IMR-90 (cell line): ENCODE measurements at regions not wholly inside any gene's neighbourhood (a gene's known extent, or its start where the extent isn't known, plus 50 kb on each side); places are given as distances from the start of the nearest gene placed in this dataset.

Source experiments
- ATAC-seq: fragments of 200-7000 bp; cut with Tn5 transposase; 2 replicates; pipeline ENCODE4 v1.9.1; 2020; ENCODE audit warnings: low read depth, mild to moderate bottlenecking, moderate library complexity
- BruUV-seq: library from RNA; stranded (reverse); fragments of 400-500 nt; replicated peaks from 2 replicates; lab custom pipeline; 2021; lab: Mats Ljungman, UMichigan
- CTCF ChIA-PET: fragments of 300-600 bp; formaldehyde crosslinking; extraction: SDS; loops from one replicate; lab custom pipeline; 2021; ENCODE audit warnings: antibody characterized with exemption; lab: Yijun Ruan, JAX
- POLR2A ChIA-PET: fragments of 300-600 bp; sonication (Branson Sonifier 250); formaldehyde crosslinking; loops from one replicate; lab custom pipeline; 2022; ENCODE audit warnings: antibody characterized with exemption; ENCODE audit not compliant: unreplicated experiment; lab: Charles Lee
- DNase-seq: peaks from one replicate; pipeline ENCODE4 v3.0.0; 2013
- H2AFZ ChIP-seq: replicated peaks from 2 replicates; pipeline ENCODE3; 2013; ENCODE audit warnings: low read length, mild to moderate bottlenecking; ENCODE audit not compliant: poor library complexity
- H2AK5ac ChIP-seq: 2 replicates; pipeline ENCODE4 v1.6.1; 2013; ENCODE audit warnings: low read depth, low read length, inconsistent platforms
- H2AK9ac ChIP-seq: replicated peaks from 2 replicates; pipeline ENCODE3; 2013; ENCODE audit warnings: mild to moderate bottlenecking, low read depth, low read length, moderate library complexity; ENCODE audit not compliant: poor library complexity
- H2BK120ac ChIP-seq: 2 replicates; pipeline ENCODE4 v1.6.1; 2013; ENCODE audit warnings: low read depth, low read length, inconsistent platforms
- H2BK15ac ChIP-seq: 3 replicates; pipeline ENCODE4 v1.6.1; 2013; ENCODE audit warnings: low read depth, low read length, inconsistent platforms
- H2BK20ac ChIP-seq: 2 replicates; pipeline ENCODE4 v1.6.1; 2013; ENCODE audit warnings: low read depth, mild to moderate bottlenecking, inconsistent platforms, low read length, moderate library complexity
- H2BK5ac ChIP-seq: 2 replicates; pipeline ENCODE4 v1.6.1; 2013; ENCODE audit warnings: mild to moderate bottlenecking, low read depth, low read length, inconsistent platforms; ENCODE audit not compliant: poor library complexity, severe bottlenecking
- H3K14ac ChIP-seq: replicated peaks from 2 replicates; pipeline ENCODE4 v1.6.1; 2013; ENCODE audit warnings: low read depth, low read length, inconsistent platforms
- H3K18ac ChIP-seq: 2 replicates; pipeline ENCODE4 v1.6.1; 2013; ENCODE audit warnings: low read depth, low read length, control low read depth
- H3K23ac ChIP-seq: 2 replicates; pipeline ENCODE4 v1.6.1; 2013; ENCODE audit warnings: low read depth, low read length, inconsistent platforms
- H3K27ac ChIP-seq: 2 replicates; pipeline ENCODE4 v1.5.1; 2013; ENCODE audit warnings: mild to moderate bottlenecking, control low read depth, low read length; ENCODE audit not compliant: insufficient read depth
- H3K27me3 ChIP-seq: 2 replicates; pipeline ENCODE4 v1.6.1; 2013; ENCODE audit warnings: low read length; ENCODE audit not compliant: control insufficient read depth, insufficient read depth
- H3K36me3 ChIP-seq: 2 replicates; pipeline ENCODE4 v1.6.1; 2013; ENCODE audit warnings: low read length, mixed read lengths; ENCODE audit not compliant: control insufficient read depth, insufficient read depth
- H3K4ac ChIP-seq: 2 replicates; pipeline ENCODE4 v1.6.1; 2013; ENCODE audit warnings: low read depth, low read length, inconsistent platforms
- H3K4me1 ChIP-seq: 2 replicates; pipeline ENCODE4 v1.6.1; 2013; ENCODE audit warnings: low read length, mixed read lengths; ENCODE audit not compliant: control insufficient read depth, insufficient read depth
- H3K4me2 ChIP-seq: 2 replicates; pipeline ENCODE4 v1.6.1; 2013; ENCODE audit warnings: low read depth, mild to moderate bottlenecking, control low read depth, low read length, moderate library complexity
- H3K4me3 ChIP-seq: 2 replicates; pipeline ENCODE4 v1.5.1; 2013; ENCODE audit warnings: low read depth, mild to moderate bottlenecking, control low read depth, low read length, moderate library complexity; ENCODE audit not compliant: insufficient read depth
- H3K56ac ChIP-seq: 2 replicates; pipeline ENCODE4 v1.6.1; 2013; ENCODE audit warnings: low read length, inconsistent platforms; ENCODE audit not compliant: insufficient read depth; ENCODE audit errors: extremely low read depth
- H3K79me1 ChIP-seq, 2 experiments: 2 replicates each; pipeline ENCODE4 v1.6.1; 2013; ENCODE audit warnings: low read length in 2 of 2, inconsistent platforms in 1 of 2, low read depth in 1 of 2
- H3K9ac ChIP-seq: 2 replicates; pipeline ENCODE4 v1.6.1; 2013; ENCODE audit warnings: low read depth, low read length, control low read depth
- H3K9me1 ChIP-seq: 2 replicates; pipeline ENCODE4 v1.6.1; 2013; ENCODE audit warnings: low read length, inconsistent platforms; ENCODE audit not compliant: insufficient read depth
- H3K9me3 ChIP-seq: 2 replicates; pipeline ENCODE4 v1.6.1; 2013; ENCODE audit warnings: low read length; ENCODE audit not compliant: control insufficient read depth, insufficient read depth
- H4K20me1 ChIP-seq: 2 replicates; pipeline ENCODE4 v1.6.1; 2013; ENCODE audit warnings: low read length, inconsistent platforms; ENCODE audit not compliant: insufficient read depth
- H4K5ac ChIP-seq: 2 replicates; pipeline ENCODE4 v1.6.1; 2013; ENCODE audit warnings: mild to moderate bottlenecking, low read depth, low read length, control low read depth
- H4K8ac ChIP-seq, 2 experiments: 2 replicates each; pipeline ENCODE4 v1.6.1; 2013; ENCODE audit warnings: low read depth in 2 of 2, low read length in 2 of 2, control low read depth in 1 of 2, inconsistent platforms in 1 of 2
- H4K91ac ChIP-seq: 2 replicates; pipeline ENCODE4 v1.6.1; 2013; ENCODE audit warnings: low read depth, low read length, inconsistent platforms; ENCODE audit not compliant: insufficient read depth
- BHLHE40 ChIP-seq: fragments of 150-350 bp; IDR thresholded peaks from 2 replicates; pipeline ENCODE4 v1.6.1; 2016; ENCODE audit warnings: mild to moderate bottlenecking, low read depth, low read length
- CEBPB ChIP-seq: IDR thresholded peaks from 2 replicates; pipeline ENCODE4 v1.6.1; 2012; ENCODE audit warnings: low read depth, low read length, improper control_type of control experiment
- CHD1 ChIP-seq: IDR thresholded peaks from 2 replicates; pipeline ENCODE4 v1.6.1; 2012; ENCODE audit warnings: low read depth, low read length, improper control_type of control experiment
- FOS ChIP-seq: fragments of 150-350 bp; IDR thresholded peaks from 2 replicates; pipeline ENCODE4 v1.6.1; 2016; ENCODE audit warnings: low read depth, low read length
- MAFK ChIP-seq: IDR thresholded peaks from 2 replicates; pipeline ENCODE4 v1.6.1; 2012; ENCODE audit warnings: low read depth, low read length, improper control_type of control experiment
- MAZ ChIP-seq: IDR thresholded peaks from 2 replicates; pipeline ENCODE4 v1.6.1; 2012; ENCODE audit warnings: low read depth, mild to moderate bottlenecking, low read length, improper control_type of control experiment, moderate library complexity, borderline replicate concordance
- MXI1 ChIP-seq: IDR thresholded peaks from 2 replicates; pipeline ENCODE4 v1.6.1; 2012; ENCODE audit warnings: low read depth, mild to moderate bottlenecking, low read length, moderate library complexity, borderline replicate concordance
- NFE2L2 ChIP-seq: fragments of 150-350 bp; IDR thresholded peaks from 2 replicates; pipeline ENCODE4 v1.6.1; 2016; ENCODE audit warnings: low read depth, mild to moderate bottlenecking, low read length
- POLR2A ChIP-seq: IDR thresholded peaks from 2 replicates; pipeline ENCODE4 v1.6.1; 2012; ENCODE audit warnings: mild to moderate bottlenecking, low read depth, low read length
- RAD21 ChIP-seq: IDR thresholded peaks from 2 replicates; pipeline ENCODE4 v1.6.1; 2012; ENCODE audit warnings: low read length, improper control_type of control experiment
- RCOR1 ChIP-seq: IDR thresholded peaks from 2 replicates; pipeline ENCODE4 v1.6.1; 2012; ENCODE audit warnings: mild to moderate bottlenecking, low read length, improper control_type of control experiment; ENCODE audit not compliant: insufficient replicate concordance
- RFX5 ChIP-seq: IDR thresholded peaks from 2 replicates; pipeline ENCODE4 v1.8.0; 2012; ENCODE audit warnings: low read depth, mild to moderate bottlenecking, low read length, moderate library complexity
- SMC3 ChIP-seq: fragments of 150-350 bp; IDR thresholded peaks from 2 replicates; pipeline ENCODE4 v1.6.1; 2016; ENCODE audit warnings: low read depth, mild to moderate bottlenecking, antibody characterized with exemption, low read length, moderate library complexity
- WGBS, 2 experiments: methylation state at CpG; one replicate each; pipeline versions ENCODE4 v1.1.5 to v1.1.7; 2013; ENCODE audit warnings: missing lambda C conversion rate in 2 of 2; ENCODE audit not compliant: insufficient read length in 1 of 2; ENCODE audit errors: extremely low coverage in 2 of 2; 5-methylcytosine and 5-hydroxymethylcytosine counted together
- dilution Hi-C: fragments of 300-500 bp; cut with HindIII; formaldehyde crosslinking; loops from one replicate; pipeline ENCODE4 v1.14.3; 2018; ENCODE audit warnings: low sequenced_read_pairs; ENCODE audit not compliant: unreplicated experiment
- in situ Hi-C: fragments of 300-500 bp; cut with MboI; formaldehyde crosslinking; loops from 3 replicates; pipeline ENCODE4 v1.14.3; 2019; ENCODE audit warnings: low sequenced_read_pairs, inconsistent platforms, mixed read lengths
- intact Hi-C: fragments of 100-400 bp; cut with micrococcal nuclease; formaldehyde crosslinking; loops from 2 replicates; pipeline ENCODE4 v1.10.0; 2022
- TF ChIP-seq, protein P1 (sequence below): fragments of 150-350 bp; IDR thresholded peaks from 2 replicates; pipeline ENCODE4 v1.6.1; 2016; ENCODE audit warnings: low read depth, mild to moderate bottlenecking, low read length, moderate library complexity, borderline replicate concordance
- TF ChIP-seq, protein P2 (sequence below): fragments of 150-350 bp; IDR thresholded peaks from 2 replicates; pipeline ENCODE4 v1.6.1; 2017; ENCODE audit warnings: mild to moderate bottlenecking, antibody characterized with exemption, low read length, low read depth
- TF ChIP-seq, protein P3 (sequence below): conservative IDR thresholded peaks from 2 replicates; pipeline ENCODE4 v1.5.1; 2012; ENCODE audit warnings: mild to moderate bottlenecking, low read depth, low read length, improper control_type of control experiment

DNA sequence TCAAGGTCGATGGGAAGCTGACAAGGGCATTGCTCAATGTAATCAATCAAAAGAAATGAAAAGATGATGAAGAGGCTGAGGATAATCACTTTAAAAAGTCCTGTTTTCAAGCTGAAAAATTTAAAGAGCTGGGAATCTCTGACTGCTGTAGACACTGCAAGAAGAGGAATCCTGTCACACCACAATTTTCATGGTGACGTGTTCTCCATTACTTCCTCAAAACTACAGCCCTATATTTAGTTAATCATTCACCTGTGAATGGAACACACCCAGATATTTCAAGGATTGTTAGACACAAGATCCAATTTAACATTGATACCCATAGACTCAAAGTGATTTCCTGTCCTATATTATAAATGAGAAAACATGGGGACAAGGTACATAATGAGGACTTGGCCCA is 1048.3 kb downstream of the AMY1C start:
- H2BK15ac ChIP-seq: no peak overlapping the region
- H3K4me2 ChIP-seq: no peak overlapping the region
- ChIA-PET POLR2A (no interaction called here), CTCF (no interaction called here)
- H2AK9ac ChIP-seq: no peak overlapping the region
- intact Hi-C loops: no loop called here
- no peak overlapping the region for H2AFZ ChIP-seq
- no peaks in the 10 kb centered on the region for H3K79me1 ChIP-seq
- no peaks in the 10 kb centered on the region for H3K9me1 ChIP-seq
- no peak overlapping the region for H2BK20ac ChIP-seq
- no peak overlapping the region for H3K23ac ChIP-seq
- in situ Hi-C loops: no loop called here
- H3K14ac ChIP-seq: no peak overlapping the region
- H4K91ac ChIP-seq: no peak overlapping the region
- ATAC-seq (no peak), DNase-seq (no peak)
- no TSS peak for BruUV-seq
- H3K27ac ChIP-seq: no peak overlapping the region
- no peak overlapping the region for H2BK120ac ChIP-seq
- H4K5ac ChIP-seq: no peak overlapping the region
- no peak overlapping the region for H4K8ac ChIP-seq
- H3K4me1 ChIP-seq: no peaks in the 10 kb centered on the region
- H3K27me3 ChIP-seq: no peaks in the 10 kb centered on the region
- no peak overlapping the region for H2BK5ac ChIP-seq
- dilution Hi-C loops: no loop called here
- TF ChIP-seq, protein P1, sequence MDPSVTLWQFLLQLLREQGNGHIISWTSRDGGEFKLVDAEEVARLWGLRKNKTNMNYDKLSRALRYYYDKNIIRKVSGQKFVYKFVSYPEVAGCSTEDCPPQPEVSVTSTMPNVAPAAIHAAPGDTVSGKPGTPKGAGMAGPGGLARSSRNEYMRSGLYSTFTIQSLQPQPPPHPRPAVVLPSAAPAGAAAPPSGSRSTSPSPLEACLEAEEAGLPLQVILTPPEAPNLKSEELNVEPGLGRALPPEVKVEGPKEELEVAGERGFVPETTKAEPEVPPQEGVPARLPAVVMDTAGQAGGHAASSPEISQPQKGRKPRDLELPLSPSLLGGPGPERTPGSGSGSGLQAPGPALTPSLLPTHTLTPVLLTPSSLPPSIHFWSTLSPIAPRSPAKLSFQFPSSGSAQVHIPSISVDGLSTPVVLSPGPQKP: no peak
- TF ChIP-seq FOS (no peak), RAD21 (no peak), POLR2A (no peak), MAZ (no peak), MXI1 (no peak), SMC3 (no peak), RCOR1 (no peak), CEBPB (no peak), BHLHE40 (no peak), RFX5 (no peak), NFE2L2 (no peak), MAFK (no peak), CHD1 (no peak)
- TF ChIP-seq, protein P2, sequence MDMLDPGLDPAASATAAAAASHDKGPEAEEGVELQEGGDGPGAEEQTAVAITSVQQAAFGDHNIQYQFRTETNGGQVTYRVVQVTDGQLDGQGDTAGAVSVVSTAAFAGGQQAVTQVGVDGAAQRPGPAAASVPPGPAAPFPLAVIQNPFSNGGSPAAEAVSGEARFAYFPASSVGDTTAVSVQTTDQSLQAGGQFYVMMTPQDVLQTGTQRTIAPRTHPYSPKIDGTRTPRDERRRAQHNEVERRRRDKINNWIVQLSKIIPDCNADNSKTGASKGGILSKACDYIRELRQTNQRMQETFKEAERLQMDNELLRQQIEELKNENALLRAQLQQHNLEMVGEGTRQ: no peak
- TF ChIP-seq, protein P3, sequence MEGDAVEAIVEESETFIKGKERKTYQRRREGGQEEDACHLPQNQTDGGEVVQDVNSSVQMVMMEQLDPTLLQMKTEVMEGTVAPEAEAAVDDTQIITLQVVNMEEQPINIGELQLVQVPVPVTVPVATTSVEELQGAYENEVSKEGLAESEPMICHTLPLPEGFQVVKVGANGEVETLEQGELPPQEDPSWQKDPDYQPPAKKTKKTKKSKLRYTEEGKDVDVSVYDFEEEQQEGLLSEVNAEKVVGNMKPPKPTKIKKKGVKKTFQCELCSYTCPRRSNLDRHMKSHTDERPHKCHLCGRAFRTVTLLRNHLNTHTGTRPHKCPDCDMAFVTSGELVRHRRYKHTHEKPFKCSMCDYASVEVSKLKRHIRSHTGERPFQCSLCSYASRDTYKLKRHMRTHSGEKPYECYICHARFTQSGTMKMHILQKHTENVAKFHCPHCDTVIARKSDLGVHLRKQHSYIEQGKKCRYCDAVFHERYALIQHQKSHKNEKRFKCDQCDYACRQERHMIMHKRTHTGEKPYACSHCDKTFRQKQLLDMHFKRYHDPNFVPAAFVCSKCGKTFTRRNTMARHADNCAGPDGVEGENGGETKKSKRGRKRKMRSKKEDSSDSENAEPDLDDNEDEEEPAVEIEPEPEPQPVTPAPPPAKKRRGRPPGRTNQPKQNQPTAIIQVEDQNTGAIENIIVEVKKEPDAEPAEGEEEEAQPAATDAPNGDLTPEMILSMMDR: no peak
- no peaks in the 10 kb centered on the region for H3K9me3 ChIP-seq
- H2AK5ac ChIP-seq: no peak overlapping the region
- H3K18ac ChIP-seq: no peak overlapping the region
- no peak overlapping the region for H3K56ac ChIP-seq
- WGBS, 2 experiments: 40% methylated on average over 1 of the region's 2 CpGs; no CpG with 5 or more reads in 1 of the 2 experiments
- no peak overlapping the region for H3K4me3 ChIP-seq
- H3K36me3 ChIP-seq: no peaks in the 10 kb centered on the region
- no peak overlapping the region for H3K4ac ChIP-seq
- H4K20me1 ChIP-seq: no peaks in the 10 kb centered on the region
- H3K9ac ChIP-seq: no peak overlapping the region
